Stimulated activated naive CD4-positive, alpha-beta T cell treated with Interleukin-2 at 50 U/mL for 16 hours (primary cell): ENCODE measurements at regions not wholly inside any gene's neighbourhood (a gene's known extent, or its start where the extent isn't known, plus 50 kb on each side); places are given as distances from the start of the nearest gene placed in this dataset.
"Not testable (repeated sequence)": the region's sequence is repeated elsewhere in the genome, so short reads cannot be mapped to it uniquely, and the experiment has no call there.

ENCODE experiments used
- DNase-seq: peaks from one replicate; lab custom pipeline; 2025; lab: John Stamatoyannopoulos, UW

- no peak for DNase-seq
These were observed 978.1 kb upstream of the ALCAM start for GRCh38 chr3:104388619-104389018.

GRCh38 chr3:104392327-104392726 lies 974.4 kb upstream of the ALCAM start:
- no peak for DNase-seq

GRCh38 chr3:104396974-104397669 lies 969.6 kb upstream of the ALCAM start:
- DNase-seq: no peak

GRCh38 chr3:104397713-104398112 lies 969.0 kb upstream of the ALCAM start:
- DNase-seq: no peak

- DNase-seq: no peak
These were observed 963.8 kb upstream of the ALCAM start for GRCh38 chr3:104402902-104403301.

GRCh38 chr3:104411757-104412156 lies 955.0 kb upstream of the ALCAM start:
- DNase-seq: no peak

GRCh38 chr3:104412608-104413580 lies 953.8 kb upstream of the ALCAM start:
- no peak for DNase-seq

- DNase-seq: no peak
These were observed 938.3 kb upstream of the ALCAM start for GRCh38 chr3:104428337-104428925.

- no peak for DNase-seq
These were observed 937.0 kb upstream of the ALCAM start for GRCh38 chr3:104429727-104430126.

- no peak for DNase-seq
These were observed 930.2 kb upstream of the ALCAM start for GRCh38 chr3:104436506-104436905.

GRCh38 chr3:104437131-104437750 lies 929.5 kb upstream of the ALCAM start:
- DNase-seq: no peak

- DNase-seq: no peak
These were observed 928.8 kb upstream of the ALCAM start for GRCh38 chr3:104437891-104438290.

GRCh38 chr3:104438706-104439105 lies 928.0 kb upstream of the ALCAM start:
- DNase-seq: no peak

GRCh38 chr3:104445252-104445919 lies 921.3 kb upstream of the ALCAM start:
- DNase-seq: not testable (repeated sequence)

GRCh38 chr3:104447681-104448080 lies 919.0 kb upstream of the ALCAM start:
- no peak for DNase-seq

- DNase-seq: no peak
These were observed 914.0 kb upstream of the ALCAM start for GRCh38 chr3:104452697-104453096.

GRCh38 chr3:104458657-104459056 lies 908.1 kb upstream of the ALCAM start:
- no peak for DNase-seq

GRCh38 chr3:104460477-104461406 lies 906.0 kb upstream of the ALCAM start:
- no peak for DNase-seq

- DNase-seq: no peak
These were observed 905.3 kb upstream of the ALCAM start for GRCh38 chr3:104461431-104461830.

- no peak for DNase-seq
These were observed 894.5 kb upstream of the ALCAM start for GRCh38 chr3:104472221-104472620.

- no peak for DNase-seq
These were observed 892.7 kb upstream of the ALCAM start for GRCh38 chr3:104474011-104474410.
